ENCODE measurements at regions not wholly inside any gene's neighbourhood (a gene's known extent, or its start where the extent isn't known, plus 50 kb on each side); places are given as distances from the start of the nearest gene placed in this dataset.

DNA sequence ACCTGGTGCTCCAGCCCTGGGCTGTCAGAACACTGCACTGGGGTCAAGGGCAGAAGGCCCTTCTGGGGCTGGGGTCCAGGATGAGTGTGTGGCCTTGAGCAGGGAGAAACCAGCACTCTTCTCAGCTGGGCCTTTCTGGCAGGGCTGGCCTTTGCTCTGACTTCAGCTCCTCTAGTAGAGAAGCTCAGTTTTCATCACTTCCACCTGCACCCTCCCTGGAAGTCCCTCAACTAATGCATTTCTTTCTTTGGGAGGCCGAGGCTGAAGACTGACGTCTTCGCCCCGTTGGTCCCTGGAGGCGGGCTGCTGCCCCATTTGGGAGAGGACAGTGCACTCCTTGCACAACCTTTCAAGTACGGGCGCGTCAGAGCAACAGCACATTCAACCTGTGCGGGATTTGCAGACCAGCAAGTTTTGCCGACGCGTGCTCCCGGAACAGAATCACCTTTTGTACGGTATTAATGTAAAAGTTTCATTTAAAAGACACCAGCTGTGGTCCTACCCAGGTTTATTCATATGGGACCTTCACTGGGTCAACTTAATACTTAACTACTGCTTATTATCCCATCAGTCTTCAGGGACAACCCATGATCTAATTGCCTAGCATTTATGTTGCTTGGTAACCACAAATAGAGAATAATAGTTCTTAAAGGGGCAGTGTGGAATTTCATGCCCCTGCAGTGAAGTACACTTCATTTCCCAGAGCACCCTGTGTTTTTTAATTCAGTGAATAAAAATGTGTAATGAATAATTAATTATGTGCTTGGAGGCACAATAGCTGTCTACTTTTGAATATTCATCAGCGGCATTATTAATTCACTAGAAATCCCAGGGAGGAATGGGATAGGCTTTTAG lies 134.8 kb upstream of the VRK1 start:
- TF ChIP-seq SPI1 (IDR thresholded peaks at IDR 0.05; ENCODE audit: low read depth, low read length) (no peak), POLR2A (IDR thresholded peaks at IDR 0.05; ENCODE audit: low read depth, low read length) (no peak), POLR2AphosphoS5 (IDR thresholded peaks at IDR 0.05; ENCODE audit: low read depth, low read length) (no peak), TAF1 (IDR thresholded peaks at IDR 0.05; ENCODE audit: low read depth, low read length) (no peak)

All from GM12891 (cell line).